Endothelial cell of umbilical vein (primary cell): ENCODE measurements at regions not wholly inside any gene's neighbourhood (a gene's known extent, or its start where the extent isn't known, plus 50 kb on each side); places are given as distances from the start of the nearest gene placed in this dataset.

Experiments used
- BruUV-seq: library from RNA; stranded (reverse); fragments of 400-500 nt; replicated peaks from 2 replicates; lab custom pipeline; 2021; lab: Mats Ljungman, UMichigan
- CTCF ChIA-PET: fragments of 300-600, 350-600 bp; sonication (Branson Sonifier 250); formaldehyde crosslinking; loops from one replicate; lab custom pipeline; 2021; ENCODE audit warnings: antibody characterized with exemption, inconsistent platforms; lab: Charles Lee
- POLR2A ChIA-PET: fragments of 300-600, 350-600 bp; sonication (Branson Sonifier 250); formaldehyde crosslinking; loops from one replicate; lab custom pipeline; 2021; ENCODE audit warnings: antibody characterized with exemption, inconsistent platforms; lab: Charles Lee
- DNase-seq: peaks from one replicate; pipeline ENCODE4 v3.0.0-alpha.2; 2011; ENCODE audit warnings: low read depth, low spot score
- FAIRE-seq: peaks from 2 replicates; lab custom pipeline; 2011; peaks lifted over from hg19 to GRCh38; lab: Jason Lieb, UNC
- H2AFZ ChIP-seq: 2 replicates; pipeline ENCODE4 v1.6.0; 2012; ENCODE audit warnings: low read depth, low read length, control low read depth, inconsistent platforms
- H3K27ac ChIP-seq: 2 replicates; pipeline ENCODE4 v1.5.1; 2011; ENCODE audit warnings: low read depth, mild to moderate bottlenecking, control low read depth, low read length, moderate library complexity; ENCODE audit not compliant: insufficient read depth
- H3K27me3 ChIP-seq, 2 experiments: 2 replicates each; pipeline versions ENCODE4 v1.6.0 to v1.6.1; 2011; ENCODE audit warnings: low read length in 2 of 2, mixed read lengths in 1 of 2; ENCODE audit not compliant: control insufficient read depth in 2 of 2, insufficient read depth in 2 of 2
- H3K36me3 ChIP-seq, 2 experiments: 2 replicates in 1 of 2; 3 replicates in 1 of 2; pipeline ENCODE4 v1.5.1; 2011; ENCODE audit warnings: low read length in 2 of 2, mild to moderate bottlenecking in 1 of 2, moderate library complexity in 1 of 2; ENCODE audit not compliant: control insufficient read depth in 2 of 2, insufficient read depth in 2 of 2; ENCODE audit errors: extremely low read depth in 1 of 2
- H3K4me1 ChIP-seq: 3 replicates; pipeline ENCODE4 v1.5.1; 2011; ENCODE audit warnings: mild to moderate bottlenecking, low read length; ENCODE audit not compliant: control insufficient read depth, insufficient read depth; ENCODE audit errors: extremely low read depth
- H3K4me2 ChIP-seq: 2 replicates; pipeline ENCODE4 v1.6.1; 2011; ENCODE audit warnings: low read length, control low read depth, mixed read lengths; ENCODE audit not compliant: insufficient read depth
- H3K4me3 ChIP-seq, 3 experiments: fragments of 200-600 bp in 1 of 3; sonication (generic), shearing (Covaris generic) in 1 of 3; replicated peaks in 1 of 3; 2 replicates each; pipeline ENCODE4 v1.5.1; 2011 to 2016; ENCODE audit warnings: control low read depth in 3 of 3, low read length in 3 of 3, mild to moderate bottlenecking in 2 of 3, inconsistent platforms in 1 of 3, low read depth in 1 of 3, moderate library complexity in 1 of 3; ENCODE audit not compliant: insufficient read depth in 1 of 3
- H3K79me2 ChIP-seq: 2 replicates; pipeline ENCODE4 v1.6.0; 2012; ENCODE audit warnings: low read length, inconsistent platforms; ENCODE audit not compliant: control insufficient read depth, insufficient read depth
- H3K9ac ChIP-seq: replicated peaks from 2 replicates; pipeline ENCODE3; 2011; ENCODE audit warnings: low read length, control low read depth; ENCODE audit not compliant: insufficient read depth; ENCODE audit errors: extremely low read depth
- H3K9me1 ChIP-seq: replicated peaks from 3 replicates; pipeline ENCODE4 v1.6.0; 2011; ENCODE audit warnings: mild to moderate bottlenecking, low read length; ENCODE audit not compliant: control insufficient read depth, insufficient read depth; ENCODE audit errors: extremely low read depth
- H3K9me3 ChIP-seq: replicated peaks from 2 replicates; pipeline ENCODE4 v1.5.1; 2012; ENCODE audit warnings: low read length, inconsistent platforms; ENCODE audit not compliant: control insufficient read depth, insufficient read depth
- H4K20me1 ChIP-seq: replicated peaks from 2 replicates; pipeline ENCODE3; 2011; ENCODE audit warnings: mild to moderate bottlenecking, low read length; ENCODE audit not compliant: control insufficient read depth, insufficient read depth; ENCODE audit errors: extremely low read depth
- FOS ChIP-seq: IDR thresholded peaks from 2 replicates; pipeline ENCODE4 v1.6.1; 2011; ENCODE audit warnings: mild to moderate bottlenecking, low read length, moderate library complexity, borderline replicate concordance; ENCODE audit not compliant: insufficient read depth
- JUN ChIP-seq: IDR thresholded peaks from 2 replicates; pipeline ENCODE4 v1.6.1; 2011; ENCODE audit warnings: borderline replicate concordance, low read depth; ENCODE audit not compliant: insufficient read length, insufficient read depth
- POLR2A ChIP-seq: IDR thresholded peaks from 2 replicates; pipeline ENCODE4 v1.6.1; 2012; ENCODE audit warnings: low read depth, mild to moderate bottlenecking, control low read depth, low read length
- dilution Hi-C: fragments of 300-500 bp; cut with MboI; formaldehyde crosslinking; loops from one replicate; pipeline ENCODE4 v1.15.0; 2019; ENCODE audit warnings: low sequenced_read_pairs; ENCODE audit not compliant: extremely low pct_ligation_motif_present
- intact Hi-C: fragments of 100-400 bp; cut with micrococcal nuclease; formaldehyde crosslinking; loops from one replicate; pipeline ENCODE4 v1.10.0; 2022

DNA sequence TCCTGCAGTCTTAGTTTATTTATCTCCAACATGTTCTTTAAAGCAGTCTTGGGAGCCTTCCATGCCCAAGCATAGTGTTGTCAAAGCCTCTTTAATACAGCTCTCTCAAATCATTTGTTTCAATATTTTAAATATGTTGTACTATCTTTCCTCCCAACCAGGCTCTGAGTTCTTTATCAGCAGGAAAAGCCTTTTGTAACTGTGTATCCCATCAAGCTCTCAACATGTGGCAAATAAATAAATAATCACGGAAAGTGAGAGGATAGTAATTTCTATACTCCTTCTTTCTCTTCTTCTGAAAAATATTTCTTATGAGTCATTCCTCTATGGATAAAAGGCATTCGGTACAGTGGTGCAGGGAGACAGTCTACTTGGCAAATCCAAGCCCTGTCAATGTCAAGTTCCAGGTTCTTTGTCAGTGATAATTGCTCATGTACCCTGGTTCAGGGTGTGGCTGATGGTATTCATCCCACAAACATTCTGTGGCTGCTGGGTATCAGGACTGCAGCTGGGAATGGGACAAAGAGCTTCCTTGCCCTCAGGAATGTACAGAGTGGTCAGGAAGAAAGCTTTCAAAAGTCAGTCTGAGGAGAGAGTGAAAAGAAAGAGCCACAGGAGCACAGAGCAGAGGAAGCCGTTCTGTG, 384.3 kb downstream of the EFNB2 start:
- Histone ChIP-seq H3K9me3 (no peaks in the 10 kb centered on the region), H3K36me3 (no peaks in the 10 kb centered on the region), H3K9me1 (no peaks in the 10 kb centered on the region), H3K9ac (no peak overlapping the region), H3K4me2 (no peak overlapping the region), H3K4me3 (no peak overlapping the region), H4K20me1 (no peaks in the 10 kb centered on the region), H3K79me2 (no peaks in the 10 kb centered on the region), H3K27me3 (no peaks in the 10 kb centered on the region), H3K4me1 (peaks cover 16% of the 10 kb centered on the region), H3K27ac (peak overlapping the region; percentile 7), H2AFZ (peak overlapping the region; percentile 62)
- FAIRE-seq (peak; percentile 70), DNase-seq (peak; percentile 73)
- dilution Hi-C loops (no loop called here), intact Hi-C loops (loop anchor here (10.0 kb wide), 1 partner anchor 224 kb away; no protein-coding TSS in a partner anchor)
- ChIA-PET CTCF (interaction anchor here (0.6 to 1.6 kb wide), 4 partner anchors 9 to 385 kb away, joined by 3 to 5 read pairs (median 4); no protein-coding TSS in a partner anchor), POLR2A (no interaction called here)
- TF ChIP-seq JUN: no peak
- peak; percentile 75 for TF ChIP-seq FOS
- BruUV-seq: no TSS peak

DNA sequence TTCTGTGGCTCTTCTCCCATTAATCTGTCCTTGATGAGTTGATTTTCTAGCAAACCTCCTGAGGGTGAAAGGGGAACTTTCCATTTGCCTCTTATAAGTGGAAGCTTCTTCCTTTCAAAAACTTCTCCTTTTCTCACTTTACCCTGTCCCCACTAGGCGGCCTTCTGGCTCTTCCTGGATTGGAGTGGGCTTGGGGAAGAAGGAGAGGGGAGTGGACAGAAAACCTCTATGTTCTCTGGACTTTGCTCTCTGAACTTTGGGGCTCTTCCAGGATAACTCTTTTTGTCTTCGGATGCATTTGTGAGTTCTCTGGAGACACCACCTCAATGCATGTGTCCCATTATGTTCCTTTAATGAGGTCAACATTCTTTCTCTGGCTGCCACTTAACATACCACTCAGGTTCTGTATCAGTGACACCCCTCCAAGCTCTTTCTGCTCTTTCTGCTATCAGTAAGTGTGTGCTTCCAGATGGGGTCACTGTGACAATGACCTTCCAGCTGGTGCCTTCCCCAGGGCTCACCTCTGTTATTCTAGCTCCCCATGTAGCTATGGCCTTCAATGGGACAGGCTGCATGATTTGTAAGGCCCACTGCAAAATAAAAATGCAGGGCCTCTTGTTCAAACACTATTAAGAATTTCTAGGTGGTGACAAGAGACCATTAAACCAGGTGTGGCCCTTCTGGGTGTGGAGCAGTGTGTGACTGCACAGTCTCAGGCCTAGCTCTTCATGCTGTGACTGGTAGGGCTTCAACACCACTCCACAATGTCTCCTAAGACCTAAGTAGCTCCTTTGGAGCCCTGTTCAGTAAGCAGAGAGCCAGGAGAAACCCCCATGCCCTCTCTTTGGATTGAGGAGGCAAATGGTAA, 389.2 kb downstream of the EFNB2 start:
- H3K9me1 ChIP-seq: no peaks in the 10 kb centered on the region
- H3K79me2 ChIP-seq: no peaks in the 10 kb centered on the region
- dilution Hi-C loops: no loop called here
- H3K4me1 ChIP-seq: peaks cover 5% of the 10 kb centered on the region
- no peak overlapping the region for H3K9ac ChIP-seq
- H3K36me3 ChIP-seq: no peaks in the 10 kb centered on the region
- POLR2A ChIA-PET: no interaction called here
- no peak overlapping the region for H3K27ac ChIP-seq
- no TSS peak for BruUV-seq
- no peaks in the 10 kb centered on the region for H3K9me3 ChIP-seq
- H3K4me3 ChIP-seq: no peak overlapping the region
- H2AFZ ChIP-seq: no peak overlapping the region
- intact Hi-C loops: no loop called here
- FAIRE-seq (no peak), DNase-seq (no peak)
- no peak for TF ChIP-seq POLR2A
- CTCF ChIA-PET: interaction anchor here (0.9 to 1.3 kb wide), 4 partner anchors 16 to 202 kb away, joined by 3 read pairs; no protein-coding TSS in a partner anchor
- H3K4me2 ChIP-seq: no peak overlapping the region
- no peaks in the 10 kb centered on the region for H4K20me1 ChIP-seq
- H3K27me3 ChIP-seq: no peaks in the 10 kb centered on the region
